Psoas muscle (tissue), 7 donors: ENCODE measurements at regions not wholly inside any gene's neighbourhood (a gene's known extent, or its start where the extent isn't known, plus 50 kb on each side); places are given as distances from the start of the nearest gene placed in this dataset.

ENCODE experiments used
- ATAC-seq, 4 donors: fragments of 200-7000 bp; cut with Tn5 transposase; one replicate each; pipeline ENCODE4 v1.9.1; 2020; ENCODE audit warnings: moderate library complexity in 3 of 4, mild to moderate bottlenecking in 2 of 4
- DNase-seq, 2 donors: peaks; one replicate each; pipeline ENCODE4 v3.0.0-alpha.2; 2020
- H3K27ac ChIP-seq: fragments of 200-600 bp; one replicate; pipeline ENCODE4 v1.8.0; 2022
- H3K27me3 ChIP-seq, 3 donors: fragments of 200-600 bp in 1 of 3; one replicate each; pipeline versions ENCODE4 v1.6.1 to v1.8.0; 2013 to 2022; ENCODE audit warnings: low read length in 2 of 3, mild to moderate bottlenecking in 2 of 3, moderate library complexity in 1 of 3; ENCODE audit not compliant: insufficient read depth in 3 of 3
- H3K36me3 ChIP-seq, 2 donors: fragments of 200-600 bp in 1 of 2; one replicate each; pipeline versions ENCODE4 v1.6.1 to v1.8.0; 2013 to 2022; ENCODE audit warnings: low read depth in 1 of 2, mild to moderate bottlenecking in 1 of 2, moderate library complexity in 1 of 2; ENCODE audit not compliant: insufficient read depth in 1 of 2
- H3K4me1 ChIP-seq: fragments of 200-600 bp; one replicate; pipeline ENCODE4 v1.8.0; 2022
- H3K4me3 ChIP-seq: fragments of 200-600 bp; one replicate; pipeline ENCODE4 v1.8.0; 2022; ENCODE audit warnings: mild to moderate bottlenecking
- H3K9me3 ChIP-seq: fragments of 200-600 bp; one replicate; pipeline ENCODE4 v1.8.0; 2022
- CTCF ChIP-seq: fragments of 200-600 bp; IDR thresholded peaks from one replicate; pipeline ENCODE4 v1.8.0; 2022; ENCODE audit warnings: antibody characterized with exemption
- WGBS, 3 donors: extraction: QIAGEN DNeasy Blood & Tissue Kit; methylation state at CpG; one replicate each; pipeline versions ENCODE4 v1.1.6 to v1.1.7; 2013; 5-methylcytosine and 5-hydroxymethylcytosine counted together
- intact Hi-C, 2 donors: fragments of 100-400 bp; cut with DNase I; formaldehyde crosslinking; loops; one replicate each; pipeline versions ENCODE4 v1.11.0 to v1.14.2; 2022
- donor health status: healthy with polysubstance abuse.
- donor health status: DM: no; HTN: no; CAD: no; lungs with moderate emphysema.
- donor health status: Bipolar disorder and iron deficiency.
- donor health status: healthy.
- donor health status: DM: yes; HTN: yes; CAD: no.
- donor health status: DM: no; HTN: no; CAD: no.
- donor health status: DM: yes; HTN: yes; CAD: no.

DNA sequence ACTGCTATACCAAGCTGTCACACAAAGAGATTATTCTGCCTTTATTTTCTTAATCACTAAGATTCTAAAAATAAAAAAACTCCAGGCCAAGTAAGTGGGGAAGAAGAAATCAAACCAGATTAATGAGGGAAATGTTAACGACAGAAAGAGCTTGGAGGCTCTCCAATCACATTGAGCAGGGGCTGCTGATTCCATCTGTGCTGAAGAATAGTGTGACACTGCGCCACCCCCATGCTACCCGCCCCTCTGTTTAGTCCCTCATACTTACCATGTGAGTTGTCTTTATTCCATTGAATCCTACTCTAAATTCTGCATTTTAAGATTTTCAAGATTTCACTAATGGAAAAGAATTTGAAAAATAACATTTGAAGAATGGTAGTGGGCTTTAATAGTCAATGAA is 998.0 kb upstream of the CDH2 start:
- Histone ChIP-seq H3K27ac (no peak overlapping the region), H3K27me3 (no peaks in the 10 kb centered on the region), H3K4me3 (no peak overlapping the region), H3K36me3 (no peaks in the 10 kb centered on the region), H3K4me1 (no peaks in the 10 kb centered on the region), H3K9me3 (no peaks in the 10 kb centered on the region)
- TF ChIP-seq CTCF = no peak
- DNase-seq (no peak), ATAC-seq (no peak)
- intact Hi-C loops = no loop called here
- WGBS, 3 donors = 59 to 64% (median 64%) methylated on average over 3 of the region's 3 CpGs

DNA sequence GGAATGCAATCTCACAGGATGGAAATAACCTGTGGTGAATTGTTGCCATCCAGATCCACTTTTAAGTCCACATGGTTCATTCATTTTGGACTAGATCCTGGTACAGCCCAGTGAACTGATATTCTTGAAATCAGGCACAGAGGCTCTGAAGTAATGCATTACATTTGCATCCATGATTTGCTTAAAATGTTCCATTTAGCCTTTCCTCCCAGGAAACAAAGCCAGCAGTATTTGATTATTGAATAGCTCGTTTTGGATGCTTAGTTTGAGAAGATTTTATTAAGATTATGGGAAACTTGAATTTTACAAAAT is 995.8 kb upstream of the CDH2 start:
- H3K4me1 ChIP-seq = no peaks in the 10 kb centered on the region
- intact Hi-C loops = no loop called here
- WGBS, 3 donors = 31 to 40% (median 32%) methylated on average over 1 of the region's 1 CpG
- ATAC-seq = no peak
- H3K27ac ChIP-seq = no peak overlapping the region
- no peaks in the 10 kb centered on the region for H3K36me3 ChIP-seq
- H3K4me3 ChIP-seq = no peak overlapping the region
- no peak for DNase-seq
- TF ChIP-seq CTCF = no peak
- H3K27me3 ChIP-seq = no peaks in the 10 kb centered on the region
- H3K9me3 ChIP-seq = no peaks in the 10 kb centered on the region

DNA sequence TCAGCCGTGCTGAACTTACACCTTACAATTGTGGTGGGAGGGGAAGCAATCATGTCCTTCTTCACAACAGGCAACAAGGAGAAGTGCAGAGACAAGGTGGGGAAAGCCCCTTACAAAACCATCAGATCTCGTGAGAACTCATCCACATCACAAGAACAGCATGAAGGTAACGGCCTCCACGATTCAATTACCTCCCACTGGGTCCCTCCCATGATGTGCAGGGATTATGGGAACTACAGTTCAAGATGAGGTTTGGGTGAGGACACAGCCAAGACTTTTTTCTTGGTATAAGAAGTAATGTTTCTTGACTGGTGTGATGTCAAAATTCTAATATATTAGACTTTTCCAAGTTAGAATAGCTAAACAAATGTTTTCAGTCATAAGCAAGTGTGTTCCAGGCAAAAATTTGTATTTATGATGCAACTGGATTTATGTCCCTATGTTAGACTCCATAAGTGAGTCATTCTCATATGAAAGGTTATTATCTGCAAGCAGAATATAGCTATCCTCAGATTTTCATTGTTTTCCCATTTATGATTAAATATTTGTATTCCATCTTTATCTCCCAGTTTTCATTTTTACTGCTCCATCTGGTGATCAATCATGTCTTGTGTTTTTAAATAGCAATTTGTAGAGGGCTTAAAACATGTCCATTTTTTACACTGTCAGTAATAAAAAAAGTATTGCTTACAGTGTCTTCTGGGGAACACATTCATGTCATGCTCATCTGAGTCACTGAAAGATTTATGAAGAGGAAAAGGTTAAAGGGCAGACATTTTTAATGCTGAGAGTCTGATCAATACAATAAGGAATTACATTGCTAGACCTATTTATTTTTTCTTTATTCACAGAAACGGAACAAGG is 995.2 kb upstream of the CDH2 start:
- H3K4me3 ChIP-seq = no peak overlapping the region
- 41 to 47% (median 42%) methylated on average over 5 of the region's 5 CpGs for WGBS, 3 donors
- H3K4me1 ChIP-seq = no peaks in the 10 kb centered on the region
- DNase-seq (no peak), ATAC-seq (no peak)
- H3K36me3 ChIP-seq = no peaks in the 10 kb centered on the region
- no peaks in the 10 kb centered on the region for H3K9me3 ChIP-seq
- no peaks in the 10 kb centered on the region for H3K27me3 ChIP-seq
- intact Hi-C loops = no loop called here
- H3K27ac ChIP-seq = no peak overlapping the region
- no peak for TF ChIP-seq CTCF

DNA sequence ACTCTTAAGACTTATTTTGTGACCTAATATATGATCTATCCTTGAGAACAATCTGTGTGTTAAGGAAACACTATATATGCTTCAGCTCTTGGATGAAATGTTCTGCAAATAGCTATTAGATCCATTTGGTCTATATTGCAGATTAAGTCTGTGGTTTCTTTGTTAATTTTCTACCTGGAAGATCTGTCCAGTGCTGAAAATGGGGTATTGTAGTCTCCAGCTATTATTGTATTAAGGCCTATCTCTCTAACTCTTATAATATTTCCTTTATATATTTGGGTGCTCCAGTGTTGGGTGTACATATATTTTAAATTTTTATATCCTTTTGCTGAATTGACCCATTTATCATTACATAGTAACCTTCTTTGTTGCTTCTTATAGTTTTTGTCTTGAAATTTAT is 992.7 kb upstream of the CDH2 start:
- H3K4me3 ChIP-seq = no peak overlapping the region
- H3K27ac ChIP-seq = no peak overlapping the region
- no peaks in the 10 kb centered on the region for H3K4me1 ChIP-seq
- intact Hi-C loops = no loop called here
- H3K36me3 ChIP-seq = no peaks in the 10 kb centered on the region
- TF ChIP-seq CTCF = no peak
- H3K27me3 ChIP-seq = no peaks in the 10 kb centered on the region
- H3K9me3 ChIP-seq = no peaks in the 10 kb centered on the region
- no peak for DNase-seq
- no peak for ATAC-seq
